IMR-90 (cell line): ENCODE measurements at regions not wholly inside any gene's neighbourhood (a gene's known extent, or its start where the extent isn't known, plus 50 kb on each side); places are given as distances from the start of the nearest gene placed in this dataset.

ENCODE experiments used
- ATAC-seq: fragments of 200-7000 bp; cut with Tn5 transposase; 2 replicates; pipeline ENCODE4 v1.9.1; 2020; ENCODE audit warnings: low read depth, mild to moderate bottlenecking, moderate library complexity
- BruUV-seq: library from RNA; stranded (reverse); fragments of 400-500 nt; replicated peaks from 2 replicates; lab custom pipeline; 2021; lab: Mats Ljungman, UMichigan
- CTCF ChIA-PET: fragments of 300-600 bp; formaldehyde crosslinking; extraction: SDS; loops from one replicate; lab custom pipeline; 2021; ENCODE audit warnings: antibody characterized with exemption; lab: Yijun Ruan, JAX
- POLR2A ChIA-PET: fragments of 300-600 bp; sonication (Branson Sonifier 250); formaldehyde crosslinking; loops from one replicate; lab custom pipeline; 2022; ENCODE audit warnings: antibody characterized with exemption; ENCODE audit not compliant: unreplicated experiment; lab: Charles Lee
- DNase-seq: peaks from one replicate; pipeline ENCODE4 v3.0.0; 2013
- H2AFZ ChIP-seq: replicated peaks from 2 replicates; pipeline ENCODE3; 2013; ENCODE audit warnings: low read length, mild to moderate bottlenecking; ENCODE audit not compliant: poor library complexity
- H2AK5ac ChIP-seq: 2 replicates; pipeline ENCODE4 v1.6.1; 2013; ENCODE audit warnings: low read depth, low read length, inconsistent platforms
- H2AK9ac ChIP-seq: replicated peaks from 2 replicates; pipeline ENCODE3; 2013; ENCODE audit warnings: mild to moderate bottlenecking, low read depth, low read length, moderate library complexity; ENCODE audit not compliant: poor library complexity
- H2BK120ac ChIP-seq: 2 replicates; pipeline ENCODE4 v1.6.1; 2013; ENCODE audit warnings: low read depth, low read length, inconsistent platforms
- H2BK15ac ChIP-seq: 3 replicates; pipeline ENCODE4 v1.6.1; 2013; ENCODE audit warnings: low read depth, low read length, inconsistent platforms
- H2BK20ac ChIP-seq: 2 replicates; pipeline ENCODE4 v1.6.1; 2013; ENCODE audit warnings: low read depth, mild to moderate bottlenecking, inconsistent platforms, low read length, moderate library complexity
- H2BK5ac ChIP-seq: 2 replicates; pipeline ENCODE4 v1.6.1; 2013; ENCODE audit warnings: mild to moderate bottlenecking, low read depth, low read length, inconsistent platforms; ENCODE audit not compliant: poor library complexity, severe bottlenecking
- H3K14ac ChIP-seq: replicated peaks from 2 replicates; pipeline ENCODE4 v1.6.1; 2013; ENCODE audit warnings: low read depth, low read length, inconsistent platforms
- H3K18ac ChIP-seq: 2 replicates; pipeline ENCODE4 v1.6.1; 2013; ENCODE audit warnings: low read depth, low read length, control low read depth
- H3K23ac ChIP-seq: 2 replicates; pipeline ENCODE4 v1.6.1; 2013; ENCODE audit warnings: low read depth, low read length, inconsistent platforms
- H3K27ac ChIP-seq: 2 replicates; pipeline ENCODE4 v1.5.1; 2013; ENCODE audit warnings: mild to moderate bottlenecking, control low read depth, low read length; ENCODE audit not compliant: insufficient read depth
- H3K27me3 ChIP-seq: 2 replicates; pipeline ENCODE4 v1.6.1; 2013; ENCODE audit warnings: low read length; ENCODE audit not compliant: control insufficient read depth, insufficient read depth
- H3K36me3 ChIP-seq: 2 replicates; pipeline ENCODE4 v1.6.1; 2013; ENCODE audit warnings: low read length, mixed read lengths; ENCODE audit not compliant: control insufficient read depth, insufficient read depth
- H3K4ac ChIP-seq: 2 replicates; pipeline ENCODE4 v1.6.1; 2013; ENCODE audit warnings: low read depth, low read length, inconsistent platforms
- H3K4me1 ChIP-seq: 2 replicates; pipeline ENCODE4 v1.6.1; 2013; ENCODE audit warnings: low read length, mixed read lengths; ENCODE audit not compliant: control insufficient read depth, insufficient read depth
- H3K4me2 ChIP-seq: 2 replicates; pipeline ENCODE4 v1.6.1; 2013; ENCODE audit warnings: low read depth, mild to moderate bottlenecking, control low read depth, low read length, moderate library complexity
- H3K4me3 ChIP-seq: 2 replicates; pipeline ENCODE4 v1.5.1; 2013; ENCODE audit warnings: low read depth, mild to moderate bottlenecking, control low read depth, low read length, moderate library complexity; ENCODE audit not compliant: insufficient read depth
- H3K56ac ChIP-seq: 2 replicates; pipeline ENCODE4 v1.6.1; 2013; ENCODE audit warnings: low read length, inconsistent platforms; ENCODE audit not compliant: insufficient read depth; ENCODE audit errors: extremely low read depth
- H3K79me1 ChIP-seq, 2 experiments: 2 replicates each; pipeline ENCODE4 v1.6.1; 2013; ENCODE audit warnings: low read length in 2 of 2, inconsistent platforms in 1 of 2, low read depth in 1 of 2
- H3K9ac ChIP-seq: 2 replicates; pipeline ENCODE4 v1.6.1; 2013; ENCODE audit warnings: low read depth, low read length, control low read depth
- H3K9me1 ChIP-seq: 2 replicates; pipeline ENCODE4 v1.6.1; 2013; ENCODE audit warnings: low read length, inconsistent platforms; ENCODE audit not compliant: insufficient read depth
- H3K9me3 ChIP-seq: 2 replicates; pipeline ENCODE4 v1.6.1; 2013; ENCODE audit warnings: low read length; ENCODE audit not compliant: control insufficient read depth, insufficient read depth
- H4K20me1 ChIP-seq: 2 replicates; pipeline ENCODE4 v1.6.1; 2013; ENCODE audit warnings: low read length, inconsistent platforms; ENCODE audit not compliant: insufficient read depth
- H4K5ac ChIP-seq: 2 replicates; pipeline ENCODE4 v1.6.1; 2013; ENCODE audit warnings: mild to moderate bottlenecking, low read depth, low read length, control low read depth
- H4K8ac ChIP-seq, 2 experiments: 2 replicates each; pipeline ENCODE4 v1.6.1; 2013; ENCODE audit warnings: low read depth in 2 of 2, low read length in 2 of 2, control low read depth in 1 of 2, inconsistent platforms in 1 of 2
- H4K91ac ChIP-seq: 2 replicates; pipeline ENCODE4 v1.6.1; 2013; ENCODE audit warnings: low read depth, low read length, inconsistent platforms; ENCODE audit not compliant: insufficient read depth
- BHLHE40 ChIP-seq: fragments of 150-350 bp; IDR thresholded peaks from 2 replicates; pipeline ENCODE4 v1.6.1; 2016; ENCODE audit warnings: mild to moderate bottlenecking, low read depth, low read length
- CEBPB ChIP-seq: IDR thresholded peaks from 2 replicates; pipeline ENCODE4 v1.6.1; 2012; ENCODE audit warnings: low read depth, low read length, improper control_type of control experiment
- CHD1 ChIP-seq: IDR thresholded peaks from 2 replicates; pipeline ENCODE4 v1.6.1; 2012; ENCODE audit warnings: low read depth, low read length, improper control_type of control experiment
- FOS ChIP-seq: fragments of 150-350 bp; IDR thresholded peaks from 2 replicates; pipeline ENCODE4 v1.6.1; 2016; ENCODE audit warnings: low read depth, low read length
- MAFK ChIP-seq: IDR thresholded peaks from 2 replicates; pipeline ENCODE4 v1.6.1; 2012; ENCODE audit warnings: low read depth, low read length, improper control_type of control experiment
- NFE2L2 ChIP-seq: fragments of 150-350 bp; IDR thresholded peaks from 2 replicates; pipeline ENCODE4 v1.6.1; 2016; ENCODE audit warnings: low read depth, mild to moderate bottlenecking, low read length
- RAD21 ChIP-seq: IDR thresholded peaks from 2 replicates; pipeline ENCODE4 v1.6.1; 2012; ENCODE audit warnings: low read length, improper control_type of control experiment
- WGBS, 2 experiments: methylation state at CpG; one replicate each; pipeline versions ENCODE4 v1.1.5 to v1.1.7; 2013; ENCODE audit warnings: missing lambda C conversion rate in 2 of 2; ENCODE audit not compliant: insufficient read length in 1 of 2; ENCODE audit errors: extremely low coverage in 2 of 2; 5-methylcytosine and 5-hydroxymethylcytosine counted together
- dilution Hi-C: fragments of 300-500 bp; cut with HindIII; formaldehyde crosslinking; loops from one replicate; pipeline ENCODE4 v1.14.3; 2018; ENCODE audit warnings: low sequenced_read_pairs; ENCODE audit not compliant: unreplicated experiment
- in situ Hi-C: fragments of 300-500 bp; cut with MboI; formaldehyde crosslinking; loops from 3 replicates; pipeline ENCODE4 v1.14.3; 2019; ENCODE audit warnings: low sequenced_read_pairs, inconsistent platforms, mixed read lengths
- intact Hi-C: fragments of 100-400 bp; cut with micrococcal nuclease; formaldehyde crosslinking; loops from 2 replicates; pipeline ENCODE4 v1.10.0; 2022

DNA sequence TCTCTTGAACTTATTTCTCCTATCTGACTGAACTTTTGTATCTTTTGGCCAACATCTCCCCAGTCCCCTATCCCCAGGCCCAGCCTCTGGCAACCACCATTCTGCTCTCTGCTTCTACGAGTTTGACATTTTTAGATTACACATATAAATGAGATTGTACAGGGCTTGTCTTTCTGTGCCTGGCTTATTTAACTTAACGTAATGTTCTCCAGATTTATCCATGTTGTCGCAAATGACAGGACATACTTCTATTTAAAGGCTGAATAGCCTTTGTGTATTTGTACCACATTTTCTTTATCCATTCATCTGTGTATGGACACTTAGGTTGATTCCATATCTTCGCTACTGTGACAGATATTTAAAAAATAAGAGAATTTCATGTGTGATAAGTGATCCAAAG, 98.6 kb downstream of the LSMEM1 start:
- intact Hi-C loops (no loop called here), dilution Hi-C loops (no loop called here), in situ Hi-C loops (no loop called here)
- Histone ChIP-seq H3K18ac (no peak overlapping the region), H3K23ac (no peak overlapping the region), H3K4me1 (no peaks in the 10 kb centered on the region), H2AK9ac (no peak overlapping the region), H3K4me3 (no peak overlapping the region), H4K5ac (no peak overlapping the region), H2BK15ac (no peak overlapping the region), H4K20me1 (no peaks in the 10 kb centered on the region), H3K9me3 (no peaks in the 10 kb centered on the region), H3K27ac (no peak overlapping the region), H3K9ac (no peak overlapping the region), H2AK5ac (no peak overlapping the region), H2BK120ac (no peak overlapping the region), H3K4ac (no peak overlapping the region), H4K91ac (no peak overlapping the region), H3K14ac (no peak overlapping the region), H2BK5ac (no peak overlapping the region), H4K8ac (no peak overlapping the region), H3K79me1 (no peaks in the 10 kb centered on the region), H3K27me3 (no peaks in the 10 kb centered on the region), H3K36me3 (no peaks in the 10 kb centered on the region), H3K9me1 (no peaks in the 10 kb centered on the region), H3K4me2 (no peak overlapping the region), H2AFZ (no peak overlapping the region), H3K56ac (no peak overlapping the region), H2BK20ac (no peak overlapping the region)
- no TSS peak for BruUV-seq
- no CpG with 5 or more reads among the region's 4 CpGs for WGBS, 2 experiments
- ChIA-PET CTCF (no interaction called here), POLR2A (no interaction called here)
- TF ChIP-seq RAD21 (no peak), CHD1 (no peak), CEBPB (no peak), NFE2L2 (no peak), FOS (no peak), BHLHE40 (no peak), MAFK (no peak)
- ATAC-seq (no peak), DNase-seq (no peak)
